Astrocyte of the spinal cord (primary cell): ENCODE measurements at regions not wholly inside any gene's neighbourhood (a gene's known extent, or its start where the extent isn't known, plus 50 kb on each side); places are given as distances from the start of the nearest gene placed in this dataset.

Experiments used
- DNase-seq: peaks from one replicate; pipeline ENCODE4 v3.0.0; 2011; ENCODE audit warnings: low read depth, low spot score
- H3K4me3 ChIP-seq: 2 replicates; pipeline ENCODE4 v1.5.1; 2011; ENCODE audit warnings: low read depth, mild to moderate bottlenecking, low read length, moderate library complexity
- CTCF ChIP-seq: IDR thresholded peaks from 2 replicates; pipeline ENCODE4 v1.5.1; 2012; ENCODE audit warnings: low read depth, mild to moderate bottlenecking, low read length, inconsistent platforms
- in situ Hi-C: cut with HindIII; loops from 2 replicates; pipeline ENCODE4 v1.10.0; 2017; ENCODE audit warnings: low sequenced_read_pairs

- H3K4me3 ChIP-seq = no peak overlapping the region
- DNase-seq = no peak
- in situ Hi-C loops = no loop called here
- TF ChIP-seq CTCF = no peak
These were observed 257.7 kb downstream of the ATG4C start for GRCh38 chr1:63041660-63042059.

GRCh38 chr1:63042278-63042677 is 258.3 kb downstream of the ATG4C start:
- TF ChIP-seq CTCF = no peak
- in situ Hi-C loops = no loop called here
- no peak overlapping the region for H3K4me3 ChIP-seq
- DNase-seq = no peak

- in situ Hi-C loops = no loop called here
- no peak for DNase-seq
- H3K4me3 ChIP-seq = no peak overlapping the region
- no peak for TF ChIP-seq CTCF
These were observed 262.6 kb downstream of the ATG4C start for GRCh38 chr1:63046539-63046938.

GRCh38 chr1:63049135-63049534 is 265.2 kb downstream of the ATG4C start:
- TF ChIP-seq CTCF = no peak
- H3K4me3 ChIP-seq = no peak overlapping the region
- in situ Hi-C loops = no loop called here
- no peak for DNase-seq

GRCh38 chr1:63051356-63051755 is 267.4 kb downstream of the ATG4C start:
- TF ChIP-seq CTCF = no peak
- no peak overlapping the region for H3K4me3 ChIP-seq
- no peak for DNase-seq
- in situ Hi-C loops = no loop called here

GRCh38 chr1:63051886-63052285 is 268.0 kb downstream of the ATG4C start:
- TF ChIP-seq CTCF = no peak
- in situ Hi-C loops = no loop called here

GRCh38 chr1:63054184-63054583 is 268.2 kb upstream of the FOXD3 start:
- no peak for DNase-seq
- in situ Hi-C loops = no loop called here
- no peak for TF ChIP-seq CTCF
- H3K4me3 ChIP-seq = no peak overlapping the region

More at GRCh38 chr1:63051886-63052285, 268.0 kb downstream of the ATG4C start:
- H3K4me3 ChIP-seq = no peak overlapping the region
- DNase-seq = no peak
